Ectodermal cell (in vitro differentiated cells): ENCODE measurements at regions not wholly inside any gene's neighbourhood (a gene's known extent, or its start where the extent isn't known, plus 50 kb on each side); places are given as distances from the start of the nearest gene placed in this dataset.

Source experiments
- H3K27ac ChIP-seq: 2 replicates; pipeline ENCODE4 v1.7.0; 2013; ENCODE audit warnings: mild to moderate bottlenecking, low read depth, low read length; ENCODE audit not compliant: insufficient read depth, poor library complexity, severe bottlenecking
- H3K27me3 ChIP-seq: 2 replicates; pipeline ENCODE4 v1.7.0; 2013; ENCODE audit warnings: mild to moderate bottlenecking, low read length; ENCODE audit not compliant: insufficient read depth, control insufficient read depth, poor library complexity, severe bottlenecking
- H3K36me3 ChIP-seq: one replicate; pipeline ENCODE4 v1.7.0; 2013; ENCODE audit warnings: low read length; ENCODE audit not compliant: control insufficient read depth, insufficient read depth
- H3K4me1 ChIP-seq: one replicate; pipeline ENCODE4 v1.7.0; 2013; ENCODE audit warnings: low read length; ENCODE audit not compliant: control insufficient read depth, insufficient read depth
- H3K4me3 ChIP-seq: 2 replicates; pipeline ENCODE4 v1.7.0; 2013; ENCODE audit warnings: low read depth, low read length, control low read depth; ENCODE audit not compliant: insufficient read depth
- H3K9me3 ChIP-seq: 2 replicates; pipeline ENCODE4 v1.7.0; 2013; ENCODE audit warnings: mild to moderate bottlenecking, low read length, moderate library complexity; ENCODE audit not compliant: control insufficient read depth
- WGBS, 2 experiments: methylation state at CpG; one replicate each; pipeline ENCODE4 v1.1.7; 2013; ENCODE audit warnings: missing lambda C conversion rate in 2 of 2; 5-methylcytosine and 5-hydroxymethylcytosine counted together

DNA sequence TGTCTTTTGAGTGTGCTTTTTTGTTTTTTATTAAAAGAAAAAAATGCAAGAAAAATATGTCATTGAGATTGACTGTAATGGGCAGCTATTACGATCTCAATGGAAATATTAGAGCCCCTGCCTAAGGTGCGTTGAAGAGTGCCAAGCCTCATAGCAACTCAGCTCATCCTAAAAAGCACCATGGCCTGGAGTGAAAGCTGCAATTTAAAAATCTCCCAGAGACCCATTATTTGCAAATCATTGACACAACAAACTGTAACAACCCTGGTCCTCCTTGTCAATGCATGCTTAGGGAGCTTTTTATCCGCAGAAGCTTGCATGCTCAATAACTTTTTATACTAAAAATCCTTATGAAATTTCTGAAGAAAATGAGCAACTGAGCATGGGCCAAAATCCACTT is 954.5 kb downstream of the ADGRL2 start:
- Histone ChIP-seq H3K27me3 (no peaks in the 10 kb centered on the region), H3K27ac (no peak overlapping the region), H3K4me3 (no peak overlapping the region), H3K9me3 (no peaks in the 10 kb centered on the region), H3K36me3 (no peaks in the 10 kb centered on the region), H3K4me1 (peaks cover 5% of the 10 kb centered on the region)
- 92 to 98% methylated on average over 3 of the region's 3 CpGs for WGBS, 2 experiments

DNA sequence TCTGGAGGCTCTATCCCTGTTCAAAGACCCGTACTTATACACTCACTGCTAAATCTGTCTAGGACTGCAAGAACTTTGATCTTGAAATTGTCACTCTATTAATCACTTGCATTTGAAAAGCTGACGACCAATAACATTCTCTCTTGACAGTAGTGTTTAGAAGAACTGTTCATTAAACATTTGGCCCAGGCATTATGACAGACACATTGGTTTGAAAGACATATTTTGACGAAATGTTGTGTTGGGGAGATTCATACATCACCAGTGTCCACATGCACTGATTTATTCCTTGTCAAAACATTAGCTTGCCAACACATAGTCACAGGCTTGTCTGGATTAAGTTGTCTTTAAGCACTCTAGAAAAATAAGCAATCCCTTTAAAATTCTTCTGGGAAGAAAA is 951.3 kb downstream of the ADGRL2 start:
- Histone ChIP-seq H3K36me3 (no peaks in the 10 kb centered on the region), H3K9me3 (no peaks in the 10 kb centered on the region), H3K4me3 (no peak overlapping the region), H3K27me3 (no peaks in the 10 kb centered on the region), H3K27ac (no peak overlapping the region), H3K4me1 (no peaks in the 10 kb centered on the region)
- WGBS, 2 experiments, result 89% methylated on average over 2 to 3 of the region's 3 CpGs

DNA sequence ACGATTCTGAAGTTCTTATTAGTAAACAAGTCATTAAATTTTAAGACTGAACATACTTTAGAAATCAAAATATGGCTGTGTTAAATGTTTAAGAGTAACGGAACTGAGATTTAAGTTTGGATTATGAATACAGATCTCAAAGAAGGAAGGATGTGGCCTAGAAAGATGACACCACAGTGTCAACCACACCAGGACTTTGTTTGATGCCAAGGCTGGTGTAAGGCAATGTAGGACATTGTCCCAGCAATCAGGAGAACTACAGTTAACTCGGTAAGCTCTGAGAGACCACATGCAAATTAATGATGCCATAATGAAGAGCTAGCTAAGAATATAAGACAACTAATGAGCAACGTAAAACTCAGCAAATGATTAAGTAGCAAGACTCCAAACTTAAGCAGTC is 932.9 kb downstream of the ADGRL2 start:
- no peaks in the 10 kb centered on the region for H3K36me3 ChIP-seq
- H3K27me3 ChIP-seq, result no peaks in the 10 kb centered on the region
- H3K4me1 ChIP-seq, result no peaks in the 10 kb centered on the region
- no peak overlapping the region for H3K27ac ChIP-seq
- 92 to 94% methylated on average over 3 of the region's 4 CpGs for WGBS, 2 experiments
- H3K4me3 ChIP-seq, result no peak overlapping the region
- H3K9me3 ChIP-seq, result peaks cover 6% of the 10 kb centered on the region

DNA sequence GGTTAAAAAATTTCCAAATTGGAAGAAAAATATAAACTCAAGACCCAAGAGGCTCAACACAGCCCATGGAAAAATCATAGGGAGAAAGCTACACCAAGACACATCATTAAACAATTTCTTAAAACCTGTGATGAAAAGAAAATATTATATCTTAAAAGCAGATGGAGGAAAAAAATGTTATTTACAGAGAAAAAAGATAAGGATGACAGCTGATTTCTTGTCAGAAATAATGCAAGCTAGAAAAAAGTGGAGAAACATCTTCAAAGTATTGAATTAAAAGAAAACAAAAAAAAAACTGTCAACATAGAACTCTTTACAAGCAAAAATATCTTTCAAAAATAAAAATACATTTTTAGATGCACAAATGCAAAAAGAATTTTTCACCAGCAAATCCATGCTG is 930.5 kb downstream of the ADGRL2 start:
- Histone ChIP-seq H3K27me3 (no peaks in the 10 kb centered on the region), H3K36me3 (no peaks in the 10 kb centered on the region), H3K27ac (no peak overlapping the region), H3K9me3 (peaks cover 6% of the 10 kb centered on the region), H3K4me1 (no peaks in the 10 kb centered on the region), H3K4me3 (no peak overlapping the region)

DNA sequence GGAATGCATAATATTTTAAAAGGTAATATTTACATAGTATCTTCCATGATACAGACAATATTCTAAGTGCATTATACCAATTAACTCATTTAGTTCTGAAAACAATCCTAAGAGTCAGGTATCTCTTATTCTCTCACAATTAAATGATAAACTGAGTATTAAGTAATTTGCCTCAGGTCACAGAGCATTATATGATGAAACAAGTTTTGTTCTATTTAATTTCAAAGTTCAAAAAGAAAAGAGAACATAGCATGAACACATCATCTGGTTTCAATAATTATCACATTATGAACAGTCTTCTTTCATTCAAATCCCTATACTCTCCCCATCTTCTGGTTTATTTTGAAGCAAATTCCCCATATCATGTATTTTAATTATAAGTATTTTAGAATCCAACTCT is 927.5 kb downstream of the ADGRL2 start:
- no peak overlapping the region for H3K4me3 ChIP-seq
- H3K9me3 ChIP-seq, result peaks cover 6% of the 10 kb centered on the region
- no peaks in the 10 kb centered on the region for H3K36me3 ChIP-seq
- no peaks in the 10 kb centered on the region for H3K27me3 ChIP-seq
- no peaks in the 10 kb centered on the region for H3K4me1 ChIP-seq
- no peak overlapping the region for H3K27ac ChIP-seq

DNA sequence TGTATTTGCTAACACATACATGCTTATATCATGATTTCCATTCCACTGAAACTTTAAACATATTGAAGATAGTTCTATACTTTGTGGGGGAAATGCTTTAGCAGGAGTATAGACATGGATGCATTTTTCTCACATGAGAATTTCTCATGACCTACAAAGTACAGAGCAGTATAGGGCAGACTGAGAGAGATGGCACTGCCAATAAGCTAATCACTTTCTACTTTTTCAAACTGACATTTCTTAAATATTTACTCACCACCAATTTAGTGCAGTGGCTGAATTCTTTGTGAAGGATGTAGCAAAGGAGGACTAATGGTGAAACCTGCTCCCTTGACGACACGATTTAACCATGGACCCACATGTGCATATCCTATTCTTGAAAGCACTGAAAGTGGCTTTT is 923.5 kb downstream of the ADGRL2 start:
- 95 to 97% methylated on average over 2 of the region's 2 CpGs for WGBS, 2 experiments
- Histone ChIP-seq H3K36me3 (no peaks in the 10 kb centered on the region), H3K27me3 (no peaks in the 10 kb centered on the region), H3K4me3 (no peak overlapping the region), H3K27ac (no peak overlapping the region), H3K4me1 (no peaks in the 10 kb centered on the region), H3K9me3 (no peaks in the 10 kb centered on the region)

DNA sequence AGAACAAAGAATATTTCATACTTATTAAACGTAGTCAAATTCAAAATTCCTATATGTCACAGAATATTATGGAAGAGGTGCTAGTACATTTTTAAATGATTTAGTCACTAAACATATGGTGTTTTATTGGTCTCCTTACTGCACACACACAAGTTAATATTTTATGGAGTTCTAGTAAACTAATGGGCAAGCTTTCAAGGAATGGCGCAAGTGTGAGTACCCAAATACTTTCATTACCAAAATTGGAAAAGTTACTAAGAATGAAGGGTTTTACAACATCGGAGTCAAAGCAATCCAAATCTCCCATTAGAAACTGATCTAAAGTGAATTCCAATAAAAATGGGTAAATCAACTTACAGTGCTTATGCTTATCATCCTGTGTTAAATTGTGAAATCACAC is 921.9 kb downstream of the ADGRL2 start:
- H3K4me3 ChIP-seq, result no peak overlapping the region
- H3K9me3 ChIP-seq, result no peaks in the 10 kb centered on the region
- no peak overlapping the region for H3K27ac ChIP-seq
- H3K4me1 ChIP-seq, result no peaks in the 10 kb centered on the region
- no peaks in the 10 kb centered on the region for H3K27me3 ChIP-seq
- whole genome bisulfite sequencing, 2 experiments, result 77 to 87% methylated on average over 2 of the region's 3 CpGs
- no peaks in the 10 kb centered on the region for H3K36me3 ChIP-seq

DNA sequence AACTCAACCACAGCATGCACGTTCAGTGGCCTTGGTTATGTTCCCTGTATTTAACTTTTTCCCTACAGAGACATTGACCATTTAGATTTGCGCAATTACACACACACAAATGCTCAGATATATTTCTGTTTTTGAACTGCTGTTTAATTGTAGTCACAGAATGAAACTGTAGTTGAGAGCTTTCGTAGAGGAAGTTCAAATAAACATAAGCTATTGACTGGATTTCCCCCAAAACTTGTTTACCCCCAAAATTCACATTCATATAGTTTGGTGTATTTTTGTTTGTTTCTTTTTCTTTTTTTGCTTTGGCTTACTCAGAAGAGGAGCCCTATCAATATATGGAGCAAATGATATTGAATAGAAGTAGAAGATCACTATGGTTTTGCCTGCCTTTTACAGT is 921.0 kb downstream of the ADGRL2 start:
- WGBS, 2 experiments, result 62 to 91% methylated on average over 1 to 2 of the region's 3 CpGs
- Histone ChIP-seq H3K4me3 (no peak overlapping the region), H3K27ac (no peak overlapping the region), H3K36me3 (no peaks in the 10 kb centered on the region), H3K9me3 (no peaks in the 10 kb centered on the region), H3K4me1 (no peaks in the 10 kb centered on the region), H3K27me3 (no peaks in the 10 kb centered on the region)

DNA sequence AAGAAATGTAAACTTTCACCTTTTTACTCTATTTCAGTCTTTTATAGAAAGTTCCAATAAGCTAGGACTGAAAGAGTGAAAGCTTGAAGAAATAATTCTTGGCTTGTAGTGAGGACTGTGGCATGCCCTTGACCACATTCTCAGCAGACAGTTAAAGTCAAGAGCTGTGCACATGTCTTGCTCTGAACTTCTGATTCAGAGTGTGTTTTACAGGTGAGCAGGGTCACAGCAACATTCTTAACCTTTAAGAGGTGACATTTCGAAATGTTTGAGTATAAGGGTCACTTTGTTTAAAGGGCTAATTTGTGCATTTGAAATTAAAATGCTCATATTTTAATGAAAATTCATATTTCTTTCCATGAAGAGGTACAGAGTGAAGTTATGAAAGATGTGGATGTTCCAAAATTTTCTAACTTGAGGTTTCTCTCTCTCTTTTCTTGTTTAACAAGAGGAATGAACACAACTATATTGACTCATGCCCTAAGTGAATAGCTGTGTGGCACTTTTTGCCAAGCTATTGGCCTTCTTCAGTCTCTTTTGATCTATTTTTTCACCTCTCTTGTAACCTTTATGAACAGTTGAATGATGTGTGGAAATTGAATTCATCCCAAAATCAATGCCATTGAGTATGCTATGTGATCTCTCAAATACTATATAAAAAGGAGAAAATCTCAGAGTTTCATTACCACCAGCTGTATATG is 918.1 kb downstream of the ADGRL2 start:
- 100% methylated on average over 1 of the region's 1 CpG for WGBS, 2 experiments
- Histone ChIP-seq H3K27ac (no peak overlapping the region), H3K27me3 (no peaks in the 10 kb centered on the region), H3K4me1 (no peaks in the 10 kb centered on the region), H3K4me3 (no peak overlapping the region), H3K36me3 (no peaks in the 10 kb centered on the region), H3K9me3 (no peaks in the 10 kb centered on the region)

DNA sequence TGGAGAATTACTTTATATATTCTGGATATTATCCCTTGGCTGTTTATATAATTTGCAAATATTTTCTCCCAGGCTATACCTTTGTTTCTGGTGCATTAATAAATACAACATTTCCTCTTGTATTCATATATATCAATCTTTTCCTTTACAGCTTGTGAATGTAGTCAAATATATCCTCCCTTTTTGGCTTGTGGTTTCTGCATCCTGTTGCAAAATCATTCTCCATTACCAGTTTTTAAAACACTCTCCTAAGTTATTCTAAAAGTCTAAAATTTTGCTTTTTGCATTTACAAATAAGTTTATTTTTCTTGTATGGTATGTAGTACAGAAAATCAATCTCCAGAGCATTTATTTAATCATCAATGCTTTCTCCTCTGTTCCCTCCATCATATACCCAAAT is 909.4 kb downstream of the ADGRL2 start:
- Histone ChIP-seq H3K27me3 (no peaks in the 10 kb centered on the region), H3K9me3 (no peaks in the 10 kb centered on the region), H3K27ac (no peak overlapping the region), H3K36me3 (no peaks in the 10 kb centered on the region), H3K4me1 (no peaks in the 10 kb centered on the region), H3K4me3 (no peak overlapping the region)

DNA sequence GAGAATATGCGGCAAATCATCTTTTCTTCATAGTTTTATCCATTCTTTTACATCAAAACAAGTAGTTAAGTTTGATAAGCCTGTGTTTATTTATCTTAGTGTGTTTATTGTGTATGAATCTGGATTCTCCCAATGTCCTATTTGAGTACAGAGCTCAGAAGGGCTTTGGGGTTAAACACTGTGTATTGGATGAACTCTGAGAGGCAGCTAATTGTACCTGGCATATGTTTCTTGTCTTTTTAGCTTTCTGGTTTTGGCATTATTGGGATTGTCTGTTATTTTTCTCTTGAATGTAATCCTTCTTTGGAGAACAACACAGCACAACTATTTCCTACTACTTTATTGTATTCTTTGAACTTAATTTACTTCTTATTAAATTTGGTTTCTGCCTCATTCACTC is 906.9 kb downstream of the ADGRL2 start:
- H3K9me3 ChIP-seq, result no peaks in the 10 kb centered on the region
- 100% methylated on average over 1 of the region's 1 CpG; no CpG with 5 or more reads in 1 of the 2 experiments for WGBS, 2 experiments
- no peaks in the 10 kb centered on the region for H3K4me1 ChIP-seq
- H3K36me3 ChIP-seq, result no peaks in the 10 kb centered on the region
- H3K4me3 ChIP-seq, result no peak overlapping the region
- no peaks in the 10 kb centered on the region for H3K27me3 ChIP-seq
- H3K27ac ChIP-seq, result no peak overlapping the region
